ENCODE measurements at regions not wholly inside any gene's neighbourhood (a gene's known extent, or its start where the extent isn't known, plus 50 kb on each side); places are given as distances from the start of the nearest gene placed in this dataset.
"Not testable (repeated sequence)": the region's sequence is repeated elsewhere in the genome, so short reads cannot be mapped to it uniquely, and the experiment has no call there.

- TF ChIP-seq PRDM10 (tag by site-specific recombination; IDR thresholded peaks at IDR 0.05): no peak
- TF ChIP-seq RBAK (tag by site-specific recombination; IDR thresholded peaks at IDR 0.05): no peak
Observed at GRCh38 chr2:198863655-198864054, 594.1 kb downstream of the SATB2 start (continued).

DNA sequence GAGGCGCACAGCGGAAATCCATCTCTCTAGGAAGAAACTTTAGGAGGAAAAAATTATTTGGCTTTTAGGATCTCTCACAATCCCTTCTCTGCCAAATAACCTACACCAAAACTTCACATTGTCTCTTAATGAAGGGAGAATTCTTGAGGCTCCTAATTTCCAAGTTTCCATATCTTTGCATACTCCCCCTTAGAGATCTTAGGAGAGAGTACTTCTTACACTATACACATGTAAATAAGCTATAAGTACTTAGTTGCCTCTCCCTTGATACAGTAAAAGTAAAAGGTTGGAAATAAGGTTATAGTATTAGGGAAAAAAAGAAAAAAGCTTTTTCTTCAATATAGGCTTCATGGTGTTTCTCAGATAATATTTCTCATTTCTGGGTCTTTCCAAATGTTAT is 596.7 kb downstream of the SATB2 start:
- Histone ChIP-seq H3K9me3 (ENCODE audit: control insufficient read depth, insufficient read depth, low read depth, low read length) (no peaks in the 10 kb centered on the region), H3K27ac (ENCODE audit: extremely low read depth, low read depth, low read length) (no peak overlapping the region), H3K4me3 (ENCODE audit: low read depth, low read length) (no peak overlapping the region), H3K4me1 (ENCODE audit: control insufficient read depth, insufficient read depth, low read length) (no peaks in the 10 kb centered on the region), H3K36me3 (ENCODE audit: control insufficient read depth in 2 of 2, insufficient read depth in 1 of 2, low read length in 2 of 2) (no peaks in the 10 kb centered on the region)
- TF ChIP-seq ZNF843 (tag by site-specific recombination; IDR thresholded peaks at IDR 0.05) (no peak), ZSCAN16 (tag by site-specific recombination; IDR thresholded peaks at IDR 0.05) (no peak), ZNF558 (tag by site-specific recombination; IDR thresholded peaks at IDR 0.05) (no peak), ZNF155 (tag by site-specific recombination; IDR thresholded peaks at IDR 0.05) (no peak), ZNF184 (tag by site-specific recombination; IDR thresholded peaks at IDR 0.05) (no peak)
- ChIA-PET CTCF (no interaction called here), POLR2A (no interaction called here)

DNA sequence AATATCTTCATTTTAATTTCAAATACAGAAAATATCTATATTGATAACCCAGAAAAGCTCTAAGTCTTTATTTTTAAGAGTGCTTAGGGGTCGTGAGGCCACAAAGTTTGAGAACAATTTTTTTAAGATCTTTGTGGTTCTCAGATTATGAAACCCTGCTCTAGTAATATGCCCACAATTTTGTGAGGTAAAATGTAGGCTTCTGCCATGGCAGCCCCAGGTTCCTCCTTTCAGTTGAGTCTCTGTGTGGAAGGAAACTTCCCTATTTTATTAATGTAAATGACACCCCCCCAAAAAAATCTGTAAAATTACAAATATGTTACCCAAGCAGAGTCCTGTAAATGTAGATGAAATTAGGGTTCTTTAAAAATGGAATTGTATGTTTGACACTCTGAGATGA is 600.5 kb downstream of the SATB2 start:
- no peak overlapping the region for H3K27ac ChIP-seq (ENCODE audit: extremely low read depth, low read depth, low read length)
- H3K4me1 ChIP-seq (ENCODE audit: control insufficient read depth, insufficient read depth, low read length): no peaks in the 10 kb centered on the region
- ChIA-PET CTCF (no interaction called here), POLR2A (no interaction called here)
- no peaks in the 10 kb centered on the region for H3K9me3 ChIP-seq (ENCODE audit: control insufficient read depth, insufficient read depth, low read depth, low read length)
- no peaks in the 10 kb centered on the region for H3K36me3 ChIP-seq (ENCODE audit: control insufficient read depth in 2 of 2, insufficient read depth in 1 of 2, low read length in 2 of 2)
- TF ChIP-seq ZNF121 (tag by site-specific recombination; IDR thresholded peaks at IDR 0.05): no peak
- no peak overlapping the region for H3K4me3 ChIP-seq (ENCODE audit: low read depth, low read length)

DNA sequence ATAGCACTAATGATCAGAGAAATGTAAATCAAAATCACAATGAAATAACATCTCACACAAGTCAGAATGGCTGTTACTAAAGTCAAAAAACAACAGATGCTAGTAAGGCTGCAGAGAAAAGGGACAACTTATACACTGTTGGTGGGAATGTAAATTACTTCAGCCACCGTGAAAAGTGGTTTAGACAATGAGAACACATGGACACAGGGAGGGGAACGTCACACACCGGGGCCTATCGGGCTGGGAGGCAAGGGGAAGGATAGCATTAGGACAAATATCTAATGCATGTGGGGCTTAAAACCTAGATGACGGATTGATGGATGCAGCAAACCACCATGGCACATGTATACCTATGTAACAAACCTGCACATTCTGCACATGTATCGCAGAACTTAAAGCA is 602.0 kb downstream of the SATB2 start:
- H3K9me3 ChIP-seq (ENCODE audit: control insufficient read depth, insufficient read depth, low read depth, low read length); H3K4me1 ChIP-seq (ENCODE audit: control insufficient read depth, insufficient read depth, low read length); H3K27ac ChIP-seq (ENCODE audit: extremely low read depth, low read depth, low read length); POLR2A ChIA-PET; H3K4me3 ChIP-seq (ENCODE audit: low read depth, low read length); H3K36me3 ChIP-seq (ENCODE audit: control insufficient read depth in 2 of 2, insufficient read depth in 1 of 2, low read length in 2 of 2); CTCF ChIA-PET: not testable (repeated sequence)

GRCh38 chr2:198852248-198852647 is 605.5 kb downstream of the SATB2 start:
- CTCF ChIA-PET: no interaction called here

More at GRCh38 chr2:198852248-198852647, 605.5 kb downstream of the SATB2 start:
- POLR2A ChIA-PET: no interaction called here
- H3K9me3 ChIP-seq (ENCODE audit: control insufficient read depth, insufficient read depth, low read depth, low read length): no peaks in the 10 kb centered on the region
- no peaks in the 10 kb centered on the region for H3K36me3 ChIP-seq (ENCODE audit: control insufficient read depth in 2 of 2, insufficient read depth in 1 of 2, low read length in 2 of 2)
- H3K27ac ChIP-seq (ENCODE audit: extremely low read depth, low read depth, low read length): no peak overlapping the region
- H3K4me3 ChIP-seq (ENCODE audit: low read depth, low read length): no peak overlapping the region
- TF ChIP-seq ZNF660 (tag by site-specific recombination; IDR thresholded peaks at IDR 0.05) (no peak), ZNF664 (tag by site-specific recombination; IDR thresholded peaks at IDR 0.05) (no peak), ZBTB7A (tag by site-specific recombination; IDR thresholded peaks at IDR 0.05; ENCODE audit: low read depth) (no peak), REPIN1 (tag by site-specific recombination; IDR thresholded peaks at IDR 0.05; ENCODE audit: low read depth) (no peak), ZNF555 (tag by site-specific recombination; conservative IDR thresholded peaks at IDR 0.05) (no peak), ZNF174 (tag by site-specific recombination; IDR thresholded peaks at IDR 0.05) (no peak), ZFP37 (tag by site-specific recombination; IDR thresholded peaks at IDR 0.05) (no peak), KLF7 (tag by site-specific recombination; IDR thresholded peaks at IDR 0.05; ENCODE audit: borderline replicate concordance) (no peak), KLF1 (tag by site-specific recombination; IDR thresholded peaks at IDR 0.05) (no peak), ZBTB17 (tag by site-specific recombination; IDR thresholded peaks at IDR 0.05) (no peak), ZNF239 (tag by site-specific recombination; IDR thresholded peaks at IDR 0.05) (no peak)
- TF ChIP-seq, protein P1, sequence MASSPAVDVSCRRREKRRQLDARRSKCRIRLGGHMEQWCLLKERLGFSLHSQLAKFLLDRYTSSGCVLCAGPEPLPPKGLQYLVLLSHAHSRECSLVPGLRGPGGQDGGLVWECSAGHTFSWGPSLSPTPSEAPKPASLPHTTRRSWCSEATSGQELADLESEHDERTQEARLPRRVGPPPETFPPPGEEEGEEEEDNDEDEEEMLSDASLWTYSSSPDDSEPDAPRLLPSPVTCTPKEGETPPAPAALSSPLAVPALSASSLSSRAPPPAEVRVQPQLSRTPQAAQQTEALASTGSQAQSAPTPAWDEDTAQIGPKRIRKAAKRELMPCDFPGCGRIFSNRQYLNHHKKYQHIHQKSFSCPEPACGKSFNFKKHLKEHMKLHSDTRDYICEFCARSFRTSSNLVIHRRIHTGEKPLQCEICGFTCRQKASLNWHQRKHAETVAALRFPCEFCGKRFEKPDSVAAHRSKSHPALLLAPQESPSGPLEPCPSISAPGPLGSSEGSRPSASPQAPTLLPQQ (tag by site-specific recombination; IDR thresholded peaks at IDR 0.05): no peak
- H3K4me1 ChIP-seq (ENCODE audit: control insufficient read depth, insufficient read depth, low read length): no peaks in the 10 kb centered on the region
